GM18873 (cell line): ENCODE measurements at regions not wholly inside any gene's neighbourhood (a gene's known extent, or its start where the extent isn't known, plus 50 kb on each side); places are given as distances from the start of the nearest gene placed in this dataset.

Source experiments
- ATAC-seq: cut with Tn5 transposase; IDR thresholded peaks from one replicate; pipeline ENCODE4 v1.9.1; 2021; ENCODE audit warnings: mild to moderate bottlenecking, moderate library complexity, moderate number of reproducible peaks; ENCODE audit not compliant: unreplicated experiment, low FRiP score

DNA sequence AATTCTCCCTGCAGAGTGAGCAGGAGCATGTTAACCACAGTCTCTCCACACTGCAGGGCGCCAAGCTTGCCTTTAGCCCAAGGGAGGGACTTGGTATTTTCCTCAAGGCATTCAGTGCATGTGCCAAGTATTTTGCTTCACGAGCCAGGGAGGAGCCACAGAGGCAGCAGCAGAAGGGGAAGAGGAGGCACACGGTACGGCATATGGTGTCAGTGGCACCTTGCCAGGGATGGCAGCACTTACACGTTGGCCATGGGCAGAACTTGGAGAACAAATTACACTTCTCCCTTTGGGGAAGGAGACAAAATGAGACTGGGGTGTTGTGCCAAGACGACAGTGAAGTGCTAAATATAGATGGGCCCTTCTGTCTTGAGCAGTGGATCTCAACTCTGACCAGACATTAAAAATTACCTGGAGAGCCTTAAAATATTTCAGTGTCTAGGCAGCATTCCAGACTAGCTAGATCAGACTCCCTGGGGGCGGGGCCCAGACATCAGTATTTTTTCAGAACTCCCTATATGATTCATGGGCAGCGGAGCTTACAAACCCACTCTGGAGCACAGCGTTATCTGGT is 155.8 kb downstream of the DRD1 start:
- no peak for ATAC-seq

DNA sequence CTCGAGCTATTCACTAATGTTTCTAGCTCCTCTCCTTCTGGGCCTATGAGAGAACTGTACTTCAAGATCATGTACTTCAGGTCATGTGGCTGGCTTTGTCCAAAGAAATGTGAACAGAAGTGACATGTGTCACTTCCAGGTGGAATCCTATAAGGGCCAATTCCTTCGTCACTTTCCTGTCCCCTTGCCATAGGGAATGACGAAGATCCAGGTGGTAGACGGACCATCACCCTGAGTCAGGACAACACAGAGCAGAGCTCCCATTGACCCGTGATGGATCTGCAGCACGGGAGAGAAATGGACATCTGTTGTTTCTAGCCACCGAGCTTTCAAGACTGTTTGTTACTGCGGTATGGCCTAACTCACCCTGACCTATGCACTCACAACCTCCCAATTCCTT is 157.0 kb downstream of the DRD1 start:
- ATAC-seq, result no peak

DNA sequence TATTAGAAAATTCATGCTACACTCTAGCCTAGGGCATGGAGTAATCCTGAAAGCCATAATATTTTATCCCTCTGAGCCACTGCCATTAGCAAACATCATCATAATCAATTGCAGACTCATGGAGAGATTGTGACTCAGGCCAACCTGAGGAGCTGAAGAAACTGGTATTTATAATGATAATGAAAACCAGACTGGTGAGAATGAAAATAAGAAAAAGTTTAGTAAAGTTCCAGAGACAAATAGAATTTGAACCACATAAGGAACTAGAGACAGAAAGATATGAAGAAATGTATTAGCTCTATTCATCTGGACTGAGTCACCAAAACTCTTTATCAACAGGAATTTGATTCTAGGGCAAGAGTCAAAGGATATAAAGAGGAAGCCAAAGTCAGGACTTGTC is 158.7 kb downstream of the DRD1 start:
- no peak for ATAC-seq

DNA sequence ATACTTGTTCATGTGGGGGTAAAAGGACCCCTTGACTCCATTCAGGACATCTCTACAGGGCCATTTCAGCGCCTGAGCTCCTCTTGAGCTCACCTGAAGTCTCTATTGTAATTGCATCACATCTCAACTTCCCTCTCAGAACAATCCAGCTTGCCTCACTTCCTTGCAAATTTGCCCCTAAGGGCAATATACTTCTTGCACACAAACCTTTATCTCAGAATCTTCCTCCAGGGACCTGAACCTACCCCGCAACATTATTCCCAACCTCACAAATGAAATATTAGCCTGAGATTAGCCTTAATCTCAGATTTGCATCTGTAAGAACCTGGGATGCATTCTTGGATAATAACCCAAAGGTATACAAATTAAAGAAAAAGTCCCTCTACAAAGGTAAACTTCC is 159.2 kb downstream of the DRD1 start:
- ATAC-seq, result no peak

DNA sequence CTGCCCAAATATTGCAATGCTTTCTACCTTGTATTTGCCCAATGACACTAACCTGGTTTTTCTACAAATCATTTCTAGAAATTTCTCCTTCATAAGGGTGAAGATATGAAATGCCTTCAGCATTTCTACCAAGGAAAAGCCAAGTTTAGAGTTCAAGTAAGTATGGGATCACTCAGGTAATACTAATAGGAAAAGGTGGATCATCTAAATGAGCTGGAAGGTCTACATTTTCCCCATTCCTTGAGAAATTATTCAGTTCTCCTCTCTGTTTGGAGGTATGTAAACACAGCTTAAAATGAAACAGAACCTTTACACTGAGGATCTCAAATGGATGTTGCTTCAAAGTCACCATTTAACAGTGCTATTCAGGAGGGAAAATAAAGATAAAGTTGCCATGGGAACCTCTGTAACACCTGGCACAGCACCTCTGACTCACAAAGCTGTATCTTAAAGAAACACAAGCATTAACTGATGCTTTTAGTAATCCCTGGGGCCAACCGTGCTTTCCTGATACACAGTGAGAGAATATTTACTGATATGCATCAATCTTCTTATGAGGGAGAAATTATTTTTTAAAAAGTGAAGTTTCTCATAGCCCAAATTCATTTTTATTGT is 161.3 kb downstream of the DRD1 start:
- no peak for ATAC-seq

DNA sequence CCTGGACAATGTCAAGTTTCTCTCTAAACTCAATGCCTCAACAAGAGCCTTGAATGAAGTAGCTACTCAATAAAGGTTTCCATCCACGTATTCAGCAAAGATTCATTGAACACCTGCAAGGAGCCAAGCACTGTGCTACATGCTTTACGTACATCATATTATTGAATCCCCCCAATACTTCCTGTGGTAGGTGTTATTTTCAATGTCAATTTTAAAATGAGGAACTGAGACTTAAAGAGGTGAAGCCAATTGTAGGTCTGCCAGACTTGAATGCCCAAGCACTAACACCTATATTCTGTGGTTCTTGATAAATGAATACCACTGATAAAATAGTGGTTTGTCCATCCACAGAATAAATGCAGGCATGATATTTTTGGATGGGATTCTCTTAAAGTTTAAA is 162.3 kb downstream of the DRD1 start:
- no peak for ATAC-seq

DNA sequence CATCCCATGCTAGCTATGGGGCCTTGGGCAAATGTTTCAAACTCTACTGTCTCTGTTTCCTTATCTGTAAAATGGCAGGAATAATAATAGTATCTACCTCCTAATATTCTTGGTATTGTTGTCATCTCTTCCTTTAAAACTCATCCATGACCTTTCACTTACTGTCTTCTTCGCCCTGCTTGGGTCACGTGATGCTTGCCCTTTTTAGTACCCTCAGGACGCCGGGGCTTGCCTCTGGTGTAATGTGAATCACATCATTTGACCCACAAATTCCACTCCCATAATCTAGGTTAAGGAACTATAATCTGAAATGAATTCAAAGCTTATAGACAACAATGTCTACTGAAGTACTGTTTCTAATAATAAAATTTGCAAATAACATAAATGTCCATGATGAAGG is 162.7 kb downstream of the DRD1 start:
- ATAC-seq, result no peak

DNA sequence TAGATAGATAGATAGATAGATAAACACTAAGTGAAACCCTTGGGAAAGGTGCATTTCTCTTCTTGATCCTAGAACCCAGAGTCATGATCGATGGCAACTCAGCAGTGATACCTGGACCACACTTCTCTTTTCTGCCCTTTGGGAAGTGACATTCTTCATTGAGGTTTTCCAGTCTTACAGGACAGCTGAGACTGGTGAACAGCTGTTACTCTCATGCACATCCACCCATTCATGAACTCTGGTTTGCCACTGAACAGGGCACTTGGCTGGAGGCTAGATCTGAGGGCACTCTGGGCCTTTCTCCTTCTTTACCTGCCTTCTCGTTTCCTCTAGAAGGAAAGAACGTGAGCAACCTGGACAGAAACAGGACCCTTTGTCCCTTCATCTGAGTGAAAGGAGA is 164.5 kb downstream of the DRD1 start:
- no peak for ATAC-seq

DNA sequence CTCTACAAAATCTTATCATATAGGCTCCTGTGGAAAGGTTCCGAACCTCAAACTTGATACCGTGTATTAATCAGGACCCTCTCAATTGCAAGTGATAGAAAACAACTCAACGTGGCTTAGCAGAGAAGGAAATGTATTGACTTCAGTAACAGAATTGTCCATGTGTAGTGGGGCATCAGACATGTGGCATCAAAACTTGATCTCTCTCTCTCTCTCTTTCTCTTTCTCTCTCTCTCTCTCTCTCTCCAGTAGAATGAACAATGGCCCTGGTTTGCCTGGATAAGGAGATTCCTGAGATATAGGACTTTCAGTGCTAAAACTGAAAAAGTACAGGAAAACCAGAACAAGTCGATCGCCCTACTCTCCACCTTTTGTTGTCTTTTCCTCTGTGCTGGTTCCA is 168.2 kb downstream of the DRD1 start:
- ATAC-seq, result no peak

DNA sequence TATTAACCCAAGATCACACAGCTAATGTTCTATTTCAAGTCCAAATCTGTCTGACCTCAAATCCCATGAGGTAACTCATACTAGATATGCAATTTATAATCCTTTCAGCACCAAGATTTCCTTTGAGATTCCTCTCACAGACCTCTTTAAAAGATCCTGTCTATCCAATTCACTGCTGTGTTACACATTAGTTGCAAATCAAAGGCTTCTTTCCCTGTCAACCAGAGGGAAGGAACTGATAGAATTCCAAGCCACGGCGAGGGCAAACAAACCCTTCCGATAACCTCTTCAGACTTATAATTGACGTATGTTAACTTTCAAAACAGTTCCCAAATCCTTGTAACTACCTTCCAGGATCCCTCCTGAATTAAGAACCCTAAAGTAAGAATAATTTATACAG is 168.9 kb downstream of the DRD1 start:
- no peak for ATAC-seq

DNA sequence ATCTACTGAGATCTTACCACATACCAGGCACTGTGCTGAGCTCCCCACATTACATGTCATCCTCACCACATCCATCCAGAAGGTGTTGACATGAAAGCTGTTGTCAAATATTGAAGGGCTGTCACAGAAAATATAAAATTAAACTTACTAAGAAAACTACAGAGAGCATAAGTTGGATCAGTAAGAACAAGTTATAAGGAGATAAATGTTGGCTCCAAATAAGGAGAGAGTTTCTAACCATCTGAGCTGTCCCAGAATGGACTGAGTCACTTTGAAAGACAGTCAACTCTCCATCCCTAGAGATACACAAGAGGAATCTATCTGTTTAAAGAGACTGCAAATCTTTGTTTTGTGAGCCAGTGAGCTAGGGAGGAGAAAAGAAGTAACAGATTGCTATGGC is 169.8 kb downstream of the DRD1 start:
- no peak for ATAC-seq

DNA sequence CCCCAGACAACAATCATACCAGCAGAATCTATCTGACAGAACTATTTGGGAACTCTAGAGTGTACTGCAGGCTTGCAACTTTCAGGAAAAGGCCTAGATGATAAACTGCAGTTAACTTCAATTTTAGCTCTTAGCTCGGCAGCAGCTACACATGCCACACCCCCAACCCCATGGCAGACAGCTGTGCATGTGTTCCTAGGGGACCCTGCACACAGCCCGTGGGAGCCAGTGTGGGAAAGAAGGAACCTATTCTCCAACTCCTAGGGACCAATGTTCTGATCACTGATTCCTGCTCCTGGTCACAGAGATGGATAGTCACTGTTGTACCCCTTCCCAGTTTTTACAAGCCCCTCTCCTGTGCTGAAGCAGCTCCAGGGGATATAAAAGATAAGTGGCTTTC is 179.6 kb downstream of the DRD1 start:
- no peak for ATAC-seq

DNA sequence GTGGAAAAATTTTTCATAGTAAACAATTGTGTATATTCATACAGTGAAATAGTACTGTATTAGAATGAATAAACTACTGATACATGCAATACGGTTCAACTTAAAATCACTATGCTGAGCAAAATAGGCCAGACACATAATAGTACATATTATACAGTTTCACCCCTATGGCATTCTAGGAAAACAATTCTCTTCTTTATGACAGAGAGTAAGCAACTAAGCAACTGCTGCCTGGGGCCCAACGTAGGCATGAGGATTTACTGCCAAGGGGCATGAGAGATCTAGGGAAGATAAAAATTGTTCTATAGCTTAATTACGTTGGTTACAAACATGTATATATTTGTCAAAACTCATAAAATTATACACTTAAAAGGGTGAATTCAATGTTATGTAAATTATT is 180.2 kb downstream of the DRD1 start:
- ATAC-seq, result no peak

DNA sequence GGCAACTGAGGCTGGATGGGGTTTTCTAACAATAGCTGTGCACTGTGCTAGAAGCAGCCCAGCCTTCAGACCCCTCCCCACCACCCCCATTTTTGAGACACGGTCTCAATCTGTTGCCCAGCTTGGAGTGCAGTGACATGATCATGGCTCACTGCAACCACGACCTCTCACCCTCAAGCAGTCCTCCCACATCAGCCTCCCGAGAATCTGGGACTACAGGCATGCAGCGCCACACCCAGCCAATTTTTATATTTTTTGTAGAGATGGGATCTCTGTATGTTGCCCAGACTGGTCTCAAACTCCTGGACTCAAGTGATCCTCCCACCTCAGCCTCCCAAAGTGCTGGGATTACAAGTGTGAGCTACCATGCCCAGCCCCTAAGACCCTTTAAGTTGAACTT is 182.5 kb downstream of the DRD1 start:
- ATAC-seq, result no peak

DNA sequence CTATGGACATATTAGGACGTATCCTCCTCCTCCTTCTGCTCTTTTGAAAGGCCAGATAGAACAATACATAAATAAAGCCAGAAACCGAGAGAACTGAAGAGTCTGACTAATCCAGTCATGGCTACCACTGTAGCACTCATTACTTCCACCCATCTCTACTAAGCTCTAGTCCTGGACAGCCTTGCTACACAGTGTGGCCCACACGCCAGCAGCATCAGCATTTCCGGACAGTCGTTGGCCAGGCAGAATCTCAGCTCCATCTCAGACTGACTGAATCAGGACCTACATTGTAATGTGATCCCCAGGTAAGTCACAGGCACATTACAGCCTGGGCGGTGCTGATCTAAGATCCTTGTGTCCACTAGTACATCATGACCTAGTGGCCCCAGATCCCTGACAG is 182.9 kb downstream of the DRD1 start:
- no peak for ATAC-seq

DNA sequence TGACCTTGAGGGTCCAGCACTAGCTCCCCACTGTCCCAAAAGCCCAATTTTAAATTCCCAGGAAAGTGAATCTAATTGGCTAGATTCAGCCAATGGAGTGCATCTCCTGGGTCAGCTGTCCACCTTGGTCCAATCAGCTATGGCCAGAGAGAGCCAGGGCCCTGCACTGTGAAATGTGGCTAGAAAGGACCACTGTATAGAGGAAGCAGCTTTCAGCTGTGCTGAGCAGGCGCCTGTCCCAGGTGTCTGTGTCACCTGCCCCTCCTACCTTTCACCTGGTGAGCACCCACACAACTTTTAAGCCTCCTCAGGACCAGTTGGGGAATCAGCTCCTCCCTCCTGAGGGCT is 186.2 kb downstream of the DRD1 start:
- ATAC-seq, result no peak

DNA sequence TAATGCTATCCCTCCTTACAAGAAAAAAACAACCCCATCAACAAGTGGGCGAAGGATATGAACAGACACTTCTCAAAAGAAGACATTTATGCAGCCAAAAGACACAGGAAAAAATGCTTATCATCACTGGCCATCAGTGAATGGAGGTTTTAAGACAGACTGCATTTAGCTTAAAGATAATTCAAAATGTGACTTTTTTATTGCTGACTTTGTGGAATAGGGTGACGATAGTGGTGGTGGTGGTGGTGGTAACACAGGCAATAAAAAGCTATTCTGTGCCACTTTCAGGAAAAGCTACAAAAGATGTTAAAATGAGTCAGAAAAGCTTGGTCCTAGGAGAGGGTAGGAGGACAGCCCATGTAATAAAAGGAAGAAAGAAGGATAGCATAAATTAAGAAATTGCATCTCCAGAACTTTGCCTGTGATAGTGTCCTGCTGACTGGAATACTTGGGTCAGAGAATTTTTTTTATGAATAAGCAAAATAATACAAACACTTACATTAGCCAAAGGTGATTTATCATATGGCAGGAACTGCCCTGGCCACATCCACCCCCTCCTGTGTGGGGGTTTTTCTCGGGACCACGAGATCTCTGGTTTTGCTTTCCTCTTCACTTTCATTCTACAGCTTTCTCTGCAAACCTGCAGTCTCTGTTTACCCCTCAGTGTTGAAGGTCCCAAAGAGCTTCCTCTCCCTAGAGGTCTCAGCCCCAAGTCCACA is 186.7 kb downstream of the DRD1 start:
- no peak for ATAC-seq

DNA sequence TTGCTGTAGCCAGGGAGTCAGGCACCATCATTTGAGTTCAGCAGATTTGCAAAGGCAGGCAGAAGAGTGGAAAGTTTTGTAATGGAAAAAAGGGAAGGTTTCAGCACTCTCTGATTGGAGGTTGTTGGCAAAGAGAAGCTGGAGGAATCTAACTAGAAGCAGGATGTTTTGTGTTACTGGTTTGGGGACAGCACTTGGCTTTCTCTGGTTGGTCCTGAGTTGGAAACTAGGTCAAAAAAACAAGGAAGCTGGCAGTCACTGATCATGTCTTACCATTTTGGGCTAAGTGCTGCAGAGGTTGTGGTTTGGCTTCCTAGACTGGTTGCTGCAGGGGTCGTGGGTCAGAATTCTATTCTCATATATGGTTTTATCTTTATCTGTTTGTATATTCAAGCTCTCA is 189.8 kb downstream of the DRD1 start:
- ATAC-seq, result no peak

DNA sequence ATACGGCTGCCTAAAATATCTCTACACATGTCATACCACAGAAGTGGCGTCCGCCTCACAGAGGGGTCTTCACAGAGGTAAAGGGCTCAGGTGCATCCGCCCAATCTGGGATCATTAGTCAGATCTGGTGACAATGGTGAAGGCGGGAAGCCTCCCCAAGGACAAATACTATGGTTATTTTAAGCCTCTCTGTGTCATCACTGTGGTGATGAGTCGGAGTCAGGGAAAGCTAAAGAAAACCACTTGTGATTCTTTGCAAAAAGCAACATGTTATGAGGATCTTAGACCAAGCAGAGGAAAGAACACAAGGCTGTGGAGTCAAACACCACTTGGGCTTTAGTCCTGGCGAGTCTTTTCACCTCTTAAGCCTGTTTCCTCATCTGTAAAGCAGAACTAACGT is 190.4 kb downstream of the DRD1 start:
- no peak for ATAC-seq

DNA sequence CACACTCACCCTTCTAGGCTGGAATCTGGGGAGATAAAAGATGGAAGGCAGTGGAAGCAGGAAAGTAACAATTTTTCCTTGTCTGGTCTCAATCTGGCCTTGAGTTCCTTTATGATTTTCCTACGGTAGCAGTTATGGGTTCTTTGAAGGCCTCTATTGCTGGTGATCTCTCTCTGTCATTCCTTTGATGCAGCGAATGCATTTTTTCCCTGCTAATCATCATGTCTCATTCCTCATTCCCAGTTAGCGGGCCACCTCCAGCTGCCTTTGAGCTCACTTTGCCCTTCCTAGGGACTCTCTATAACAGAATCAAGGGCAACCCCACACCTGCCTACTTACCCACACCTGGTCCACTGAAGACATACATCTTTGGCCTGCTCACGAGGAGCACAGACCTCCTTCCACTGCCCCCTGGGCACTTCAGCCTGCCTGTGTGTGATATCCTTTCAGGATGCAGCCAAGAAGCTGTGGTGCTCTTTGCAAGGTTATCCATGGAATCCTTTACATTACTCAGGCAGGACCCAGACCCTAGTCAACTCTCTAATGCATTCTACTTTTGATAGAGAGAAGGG is 191.7 kb downstream of the DRD1 start:
- ATAC-seq, result no peak

DNA sequence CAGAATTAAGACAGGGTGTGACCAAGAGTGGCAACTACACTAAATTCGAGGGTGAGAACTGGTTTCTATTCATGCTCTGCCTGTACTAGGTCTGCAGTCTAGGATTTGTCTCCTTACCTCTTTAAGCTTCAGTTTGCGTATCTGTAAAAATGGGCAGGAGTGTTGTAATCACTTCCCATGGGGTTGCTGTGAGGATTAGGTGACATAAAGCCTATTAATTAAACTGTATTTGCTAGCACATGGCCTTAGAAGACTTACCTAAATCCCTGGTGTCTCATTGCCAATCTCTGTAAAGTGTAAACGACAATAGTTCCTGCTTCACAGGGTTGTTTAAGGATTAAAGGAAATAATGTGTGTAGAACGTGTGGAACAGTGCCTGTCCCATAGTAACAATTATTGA is 193.6 kb downstream of the DRD1 start:
- ATAC-seq, result no peak

DNA sequence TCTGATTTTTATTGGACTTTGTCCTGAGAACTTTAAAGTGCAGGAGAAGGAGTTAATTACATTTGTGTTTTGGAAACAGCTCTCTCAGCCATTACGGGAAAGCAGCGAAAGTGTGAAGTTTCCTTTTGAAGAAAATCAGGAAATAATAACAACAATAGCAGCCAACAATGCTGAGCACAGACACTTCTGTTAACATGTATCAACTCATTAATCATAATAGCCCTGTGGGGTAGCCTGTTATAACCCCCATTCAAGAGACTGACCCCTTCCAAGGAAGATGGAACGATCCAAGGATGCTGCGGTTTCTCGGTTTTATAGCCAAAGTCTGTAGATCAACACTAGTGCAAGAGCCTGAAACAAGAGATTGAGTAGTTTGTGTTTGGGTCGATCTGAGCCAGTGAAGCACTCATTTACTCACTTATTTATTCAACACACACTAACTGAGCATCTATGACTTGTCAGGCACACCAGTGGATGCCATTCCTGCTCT is 195.5 kb downstream of the DRD1 start:
- no peak for ATAC-seq
